Heart left ventricle (tissue), 16 donors: ENCODE measurements at regions not wholly inside any gene's neighbourhood (a gene's known extent, or its start where the extent isn't known, plus 50 kb on each side); places are given as distances from the start of the nearest gene placed in this dataset.

ENCODE experiments used
- ATAC-seq, 4 donors: fragments of 200-7000 bp; cut with Tn5 transposase; one replicate each; pipeline ENCODE4 v1.9.1; 2020 to 2022; ENCODE audit warnings: moderate library complexity in 4 of 4, mild to moderate bottlenecking in 3 of 4, moderate number of reproducible peaks in 1 of 4
- DNase-seq, 5 donors: peaks; one replicate each; pipeline ENCODE4 v3.0.0-alpha.2; 2020
- H3K27ac ChIP-seq, 12 donors: fragments of 200-600 bp; sonication (generic) in 4 of 12; one replicate each; pipeline versions ENCODE4 v1.5.0 to v1.8.0; 2016 to 2022; ENCODE audit warnings: mild to moderate bottlenecking in 2 of 12
- H3K27me3 ChIP-seq, 9 donors: fragments of 200-600 bp; sonication (generic) in 2 of 9; one replicate each; pipeline versions ENCODE4 v1.5.1 to v1.8.0; 2016 to 2022; ENCODE audit warnings: mild to moderate bottlenecking in 3 of 9
- H3K36me3 ChIP-seq, 9 donors: fragments of 200-600 bp; sonication (generic) in 2 of 9; one replicate each; pipeline versions ENCODE4 v1.5.0 to v1.8.0; 2018 to 2022; ENCODE audit warnings: mild to moderate bottlenecking in 2 of 9
- H3K4me1 ChIP-seq, 12 donors: fragments of 200-600 bp; sonication (generic) in 4 of 12; one replicate each; pipeline versions ENCODE4 v1.5.0 to v1.8.0; 2016 to 2022; ENCODE audit warnings: mild to moderate bottlenecking in 3 of 12
- H3K4me3 ChIP-seq, 12 donors: fragments of 200-600 bp; sonication (generic) in 4 of 12; one replicate each; pipeline versions ENCODE4 v1.5.0 to v1.8.0; 2017 to 2022; ENCODE audit warnings: mild to moderate bottlenecking in 9 of 12, moderate library complexity in 4 of 12
- H3K9me3 ChIP-seq, 12 donors: fragments of 200-600 bp; sonication (generic) in 4 of 12; one replicate each; pipeline versions ENCODE4 v1.5.0 to v1.8.0; 2016 to 2022; ENCODE audit warnings: mild to moderate bottlenecking in 1 of 12
- CTCF ChIP-seq, 12 donors: fragments of 200-600 bp; sonication (generic) in 4 of 12; IDR thresholded peaks; one replicate each; pipeline versions ENCODE4 v1.5.0 to v1.8.0; 2018 to 2022; ENCODE audit warnings: antibody characterized with exemption in 12 of 12, mild to moderate bottlenecking in 5 of 12
- POLR2A ChIP-seq, 2 donors: fragments of 450-650 bp; IDR thresholded peaks; one replicate each; pipeline ENCODE4 v1.6.1; 2017; ENCODE audit warnings: antibody characterized with exemption in 2 of 2, mild to moderate bottlenecking in 2 of 2, moderate library complexity in 2 of 2
- WGBS, 4 donors: extraction: QIAGEN DNeasy Blood & Tissue Kit in 2 of 4; methylation state at CpG; one replicate each; pipeline versions ENCODE4 v1.1.5 to v1.1.7; 2013 to 2018; 5-methylcytosine and 5-hydroxymethylcytosine counted together
- intact Hi-C, 10 donors: fragments of 100-400 bp; cut with DNase I; formaldehyde crosslinking; loops; one replicate each; pipeline versions ENCODE4 v1.11.1 to v1.14.2; 2022
- donor health status: ischemic (EF 13 %, LVEDD 7.1; RV severe dilation, severe dysfunction).
- donor health status: healthy with polysubstance abuse.
- donor health status: DM: no; HTN: yes; CAD: no.
- donor health status: DM: no; HTN: no; CAD: no.
- donor health status: ischemic (EF 25% LVEDD 6.9; RV normal size, moderate dysfunction).
- donor health status: ischemic (EF 25% LVEDD 5.7; RV mildly dilated, moderate dysfunction).
- donor health status: healthy.
- donor health status: DM: yes; HTN: yes; CAD: no.
- donor health status: ischemic (EF 35%, LVEDD 5.7; RV mildly dilated, moderate dysfunction).
- donor health status: nonischemic (EF 11% LVEDD 7.7; RV severe dilation, severe dysfunction).
- donor health status: DM: yes; HTN: yes; CAD: no.
- donor health status: PGD.
- donor health status: ischemic (EF 29% LVEDD 5.4; RV normal size, mild dysfunction).
- donor health status: nonischemic (EF 23%, LVEDD 6.1; RV moderate dilation, normal function).

- 50 to 67% (median 56%) methylated on average over 3 of the region's 3 CpGs for WGBS, 4 donors
- TF ChIP-seq POLR2A (IDR thresholded peaks at IDR 0.05) (no peak), CTCF (IDR thresholded peaks at IDR 0.05) (no peak)
- no peak overlapping the region for H3K27ac ChIP-seq
- no peaks in the 10 kb centered on the region for H3K4me1 ChIP-seq
- intact Hi-C loops = loop anchor here in 7 of 10 donors (5.0 to 10.0 kb wide), 4 partner anchors 1333 to 1801 kb away; partner anchors contain the start of gene CCDC85A (in 3 of the 7)
- DNase-seq (no peak), ATAC-seq (no peak)
- no peaks in the 10 kb centered on the region for H3K27me3 ChIP-seq
- H3K36me3 ChIP-seq = no peaks in the 10 kb centered on the region
- no peak overlapping the region for H3K4me3 ChIP-seq
- no peaks in the 10 kb centered on the region for H3K9me3 ChIP-seq
Measured at GRCh38 chr2:57515366-57515765, 531.2 kb upstream of the VRK2 start.

GRCh38 chr2:57516698-57517340 lies 529.8 kb upstream of the VRK2 start:
- no peaks in the 10 kb centered on the region for H3K9me3 ChIP-seq
- H3K4me3 ChIP-seq = no peak overlapping the region
- intact Hi-C loops = loop anchor here in 7 of 10 donors (2.0 to 10.0 kb wide), 5 partner anchors 1335 to 1802 kb away; partner anchors contain the start of gene CCDC85A (in 3 of the 7)
- no peaks in the 10 kb centered on the region for H3K4me1 ChIP-seq
- TF ChIP-seq CTCF (IDR thresholded peaks at IDR 0.05) (peak; percentile 55 to 75 (median 64)), POLR2A (IDR thresholded peaks at IDR 0.05) (no peak)
- no peak for DNase-seq
- H3K27me3 ChIP-seq = no peaks in the 10 kb centered on the region
- H3K36me3 ChIP-seq = no peaks in the 10 kb centered on the region
- no peak overlapping the region for H3K27ac ChIP-seq
- WGBS, 4 donors = 13 to 17% (median 14%) methylated on average over 7 of the region's 7 CpGs
- peak in 1 of 4 donors; percentile 44 for ATAC-seq

- WGBS, 4 donors = 73 to 80% (median 79%) methylated on average over 1 of the region's 1 CpG
- intact Hi-C loops = no loop called here
Measured at GRCh38 chr2:57523304-57523703, 523.3 kb upstream of the VRK2 start.

GRCh38 chr2:57527685-57528084 lies 518.9 kb upstream of the VRK2 start:
- Histone ChIP-seq H3K4me3 (no peak overlapping the region), H3K9me3 (peaks cover 0 to 17% (median 0%) of the 10 kb centered on the region in 12 donors), H3K4me1 (no peaks in the 10 kb centered on the region), H3K36me3 (no peaks in the 10 kb centered on the region), H3K27me3 (no peaks in the 10 kb centered on the region), H3K27ac (no peak overlapping the region)
- 88 to 100% (median 98%) methylated on average over 1 of the region's 1 CpG for WGBS, 4 donors
- ATAC-seq (no peak), DNase-seq (no peak)
- intact Hi-C loops = no loop called here
- TF ChIP-seq POLR2A (IDR thresholded peaks at IDR 0.05) (no peak), CTCF (IDR thresholded peaks at IDR 0.05) (no peak)

More at GRCh38 chr2:57523304-57523703, 523.3 kb upstream of the VRK2 start:
- Histone ChIP-seq H3K4me1 (no peaks in the 10 kb centered on the region), H3K4me3 (no peak overlapping the region), H3K9me3 (peaks cover 0 to 17% (median 0%) of the 10 kb centered on the region in 12 donors), H3K27me3 (no peaks in the 10 kb centered on the region), H3K27ac (no peak overlapping the region), H3K36me3 (no peaks in the 10 kb centered on the region)
- ATAC-seq = no peak
- no peak for DNase-seq
- no peak for TF ChIP-seq POLR2A (IDR thresholded peaks at IDR 0.05)
- TF ChIP-seq CTCF (IDR thresholded peaks at IDR 0.05) = no peak
